ENCODE measurements at regions not wholly inside any gene's neighbourhood (a gene's known extent, or its start where the extent isn't known, plus 50 kb on each side); places are given as distances from the start of the nearest gene placed in this dataset.

- CTCF ChIA-PET = no interaction called here
- no peak overlapping the region for H3K4me3 Mint-ChIP-seq
- peaks cover 12% of the 10 kb centered on the region for H3K27me3 Mint-ChIP-seq (ENCODE audit: low read depth)
- ATAC-seq (no peak), DNase-seq (ENCODE audit: low spot score) (no peak)
- no peak overlapping the region for H3K27ac Mint-ChIP-seq
- no peaks in the 10 kb centered on the region for H3K36me3 Mint-ChIP-seq
- POLR2A ChIA-PET = no interaction called here
- TF ChIP-seq ZNF396 (CRISPR knock-in tag; IDR thresholded peaks at IDR 0.05; ENCODE audit: borderline replicate concordance) = no peak
- no peak for TF ChIP-seq TCF7 (CRISPR knock-in tag; IDR thresholded peaks at IDR 0.05; ENCODE audit: low read depth)
- TF ChIP-seq, protein P1, sequence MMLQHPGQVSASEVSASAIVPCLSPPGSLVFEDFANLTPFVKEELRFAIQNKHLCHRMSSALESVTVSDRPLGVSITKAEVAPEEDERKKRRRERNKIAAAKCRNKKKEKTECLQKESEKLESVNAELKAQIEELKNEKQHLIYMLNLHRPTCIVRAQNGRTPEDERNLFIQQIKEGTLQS (CRISPR knock-in tag; conservative IDR thresholded peaks at IDR 0.05) = no peak
- no peak for TF ChIP-seq PRRX2 (CRISPR knock-in tag; IDR thresholded peaks at IDR 0.05)
- TF ChIP-seq SP1 (CRISPR knock-in tag; conservative IDR thresholded peaks at IDR 0.05) = no peak
- no peak for TF ChIP-seq ZBTB43 (CRISPR knock-in tag; IDR thresholded peaks at IDR 0.05)
- no peak for TF ChIP-seq ETV6 (CRISPR knock-in tag; IDR thresholded peaks at IDR 0.05)
- TF ChIP-seq E2F1 (CRISPR knock-in tag; IDR thresholded peaks at IDR 0.05) = no peak
- TF ChIP-seq KAT7 (CRISPR knock-in tag; IDR thresholded peaks at IDR 0.05; ENCODE audit: borderline replicate concordance) = no peak
- no peak for TF ChIP-seq JAZF1 (CRISPR knock-in tag; IDR thresholded peaks at IDR 0.05)
- no peak for TF ChIP-seq ZNF671 (CRISPR knock-in tag; IDR thresholded peaks at IDR 0.05)
- TF ChIP-seq MXD4 (CRISPR knock-in tag; IDR thresholded peaks at IDR 0.05; ENCODE audit: borderline replicate concordance) = no peak
- TF ChIP-seq ZNF138 (CRISPR knock-in tag; conservative IDR thresholded peaks at IDR 0.05) = no peak
- no peak for TF ChIP-seq MYBL2 (CRISPR knock-in tag; IDR thresholded peaks at IDR 0.05)
- no peak for TF ChIP-seq GABPB1 (CRISPR knock-in tag; IDR thresholded peaks at IDR 0.05)
- no peak for TF ChIP-seq E2F4 (CRISPR knock-in tag; IDR thresholded peaks at IDR 0.05; ENCODE audit: borderline replicate concordance, low read depth)
- H3K4me1 Mint-ChIP-seq = 0 out of 2 replicates have a peak, but pooled peaks cover 4% of the 10 kb centered on the region
- H3K9me3 Mint-ChIP-seq = no peaks in the 10 kb centered on the region
These were observed 54.9 kb downstream of the NKX2-1 start for GRCh38 chr14:36465178-36465577.

GRCh38 chr14:36462890-36463289 is 57.1 kb downstream of the NKX2-1 start:
- POLR2A ChIA-PET = no interaction called here
- H3K4me3 Mint-ChIP-seq = no peak overlapping the region
- ATAC-seq (no peak), DNase-seq (ENCODE audit: low spot score) (no peak)
- no peaks in the 10 kb centered on the region for H3K9me3 Mint-ChIP-seq
- H3K27ac Mint-ChIP-seq = no peak overlapping the region
- CTCF ChIA-PET = no interaction called here
- H3K36me3 Mint-ChIP-seq = no peaks in the 10 kb centered on the region
- 0 out of 2 replicates have a peak, but pooled peaks cover 4% of the 10 kb centered on the region for H3K4me1 Mint-ChIP-seq
- peaks cover 9% of the 10 kb centered on the region for H3K27me3 Mint-ChIP-seq (ENCODE audit: low read depth)
- no peak for TF ChIP-seq SOX15 (CRISPR knock-in tag; IDR thresholded peaks at IDR 0.05)
- TF ChIP-seq ESRRA (CRISPR knock-in tag; IDR thresholded peaks at IDR 0.05; ENCODE audit: borderline replicate concordance) = no peak
- no peak for TF ChIP-seq STAT6 (CRISPR knock-in tag; conservative IDR thresholded peaks at IDR 0.05; ENCODE audit: low read depth)
- TF ChIP-seq, protein P2, sequence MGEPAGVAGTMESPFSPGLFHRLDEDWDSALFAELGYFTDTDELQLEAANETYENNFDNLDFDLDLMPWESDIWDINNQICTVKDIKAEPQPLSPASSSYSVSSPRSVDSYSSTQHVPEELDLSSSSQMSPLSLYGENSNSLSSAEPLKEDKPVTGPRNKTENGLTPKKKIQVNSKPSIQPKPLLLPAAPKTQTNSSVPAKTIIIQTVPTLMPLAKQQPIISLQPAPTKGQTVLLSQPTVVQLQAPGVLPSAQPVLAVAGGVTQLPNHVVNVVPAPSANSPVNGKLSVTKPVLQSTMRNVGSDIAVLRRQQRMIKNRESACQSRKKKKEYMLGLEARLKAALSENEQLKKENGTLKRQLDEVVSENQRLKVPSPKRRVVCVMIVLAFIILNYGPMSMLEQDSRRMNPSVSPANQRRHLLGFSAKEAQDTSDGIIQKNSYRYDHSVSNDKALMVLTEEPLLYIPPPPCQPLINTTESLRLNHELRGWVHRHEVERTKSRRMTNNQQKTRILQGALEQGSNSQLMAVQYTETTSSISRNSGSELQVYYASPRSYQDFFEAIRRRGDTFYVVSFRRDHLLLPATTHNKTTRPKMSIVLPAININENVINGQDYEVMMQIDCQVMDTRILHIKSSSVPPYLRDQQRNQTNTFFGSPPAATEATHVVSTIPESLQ (CRISPR knock-in tag; IDR thresholded peaks at IDR 0.05) = no peak
- TF ChIP-seq ETV6 (CRISPR knock-in tag; IDR thresholded peaks at IDR 0.05) = no peak
- no peak for TF ChIP-seq NFYB (CRISPR knock-in tag; conservative IDR thresholded peaks at IDR 0.05; ENCODE audit: low read depth)
- no peak for TF ChIP-seq ZSCAN18 (CRISPR knock-in tag; IDR thresholded peaks at IDR 0.05)
- TF ChIP-seq, protein P3, sequence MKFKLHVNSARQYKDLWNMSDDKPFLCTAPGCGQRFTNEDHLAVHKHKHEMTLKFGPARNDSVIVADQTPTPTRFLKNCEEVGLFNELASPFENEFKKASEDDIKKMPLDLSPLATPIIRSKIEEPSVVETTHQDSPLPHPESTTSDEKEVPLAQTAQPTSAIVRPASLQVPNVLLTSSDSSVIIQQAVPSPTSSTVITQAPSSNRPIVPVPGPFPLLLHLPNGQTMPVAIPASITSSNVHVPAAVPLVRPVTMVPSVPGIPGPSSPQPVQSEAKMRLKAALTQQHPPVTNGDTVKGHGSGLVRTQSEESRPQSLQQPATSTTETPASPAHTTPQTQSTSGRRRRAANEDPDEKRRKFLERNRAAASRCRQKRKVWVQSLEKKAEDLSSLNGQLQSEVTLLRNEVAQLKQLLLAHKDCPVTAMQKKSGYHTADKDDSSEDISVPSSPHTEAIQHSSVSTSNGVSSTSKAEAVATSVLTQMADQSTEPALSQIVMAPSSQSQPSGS (CRISPR knock-in tag; IDR thresholded peaks at IDR 0.05; ENCODE audit: borderline replicate concordance, low read depth) = no peak
- no peak for TF ChIP-seq ELF4 (CRISPR knock-in tag; IDR thresholded peaks at IDR 0.05; ENCODE audit: low read depth)
- TF ChIP-seq ZNF219 (CRISPR knock-in tag; IDR thresholded peaks at IDR 0.05; ENCODE audit: borderline replicate concordance) = no peak
